ENCODE measurements at regions not wholly inside any gene's neighbourhood (a gene's known extent, or its start where the extent isn't known, plus 50 kb on each side); places are given as distances from the start of the nearest gene placed in this dataset.

DNA sequence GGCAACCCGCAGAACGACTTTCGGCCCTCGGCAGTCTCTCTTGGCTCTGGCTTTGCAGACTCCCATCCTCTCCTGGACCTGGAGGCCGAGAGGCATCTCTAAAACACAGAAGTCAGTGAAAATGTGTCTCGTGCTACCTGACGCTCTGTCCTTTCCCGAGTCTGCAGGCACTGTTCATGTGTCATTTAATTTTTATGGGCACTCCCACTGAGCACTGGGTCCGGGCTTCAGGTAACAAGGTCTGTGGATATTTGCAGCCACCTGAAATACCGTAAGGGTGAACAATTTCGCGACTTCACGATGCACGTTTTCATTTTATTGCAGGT, 96.8 kb downstream of the GLRX3 start:
- TF ChIP-seq, protein P1, sequence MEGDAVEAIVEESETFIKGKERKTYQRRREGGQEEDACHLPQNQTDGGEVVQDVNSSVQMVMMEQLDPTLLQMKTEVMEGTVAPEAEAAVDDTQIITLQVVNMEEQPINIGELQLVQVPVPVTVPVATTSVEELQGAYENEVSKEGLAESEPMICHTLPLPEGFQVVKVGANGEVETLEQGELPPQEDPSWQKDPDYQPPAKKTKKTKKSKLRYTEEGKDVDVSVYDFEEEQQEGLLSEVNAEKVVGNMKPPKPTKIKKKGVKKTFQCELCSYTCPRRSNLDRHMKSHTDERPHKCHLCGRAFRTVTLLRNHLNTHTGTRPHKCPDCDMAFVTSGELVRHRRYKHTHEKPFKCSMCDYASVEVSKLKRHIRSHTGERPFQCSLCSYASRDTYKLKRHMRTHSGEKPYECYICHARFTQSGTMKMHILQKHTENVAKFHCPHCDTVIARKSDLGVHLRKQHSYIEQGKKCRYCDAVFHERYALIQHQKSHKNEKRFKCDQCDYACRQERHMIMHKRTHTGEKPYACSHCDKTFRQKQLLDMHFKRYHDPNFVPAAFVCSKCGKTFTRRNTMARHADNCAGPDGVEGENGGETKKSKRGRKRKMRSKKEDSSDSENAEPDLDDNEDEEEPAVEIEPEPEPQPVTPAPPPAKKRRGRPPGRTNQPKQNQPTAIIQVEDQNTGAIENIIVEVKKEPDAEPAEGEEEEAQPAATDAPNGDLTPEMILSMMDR (conservative IDR thresholded peaks at IDR 0.05) = no peak
- no peak for TF ChIP-seq ZFX (IDR thresholded peaks at IDR 0.05)
